SK-N-SH (cell line): ENCODE measurements at regions not wholly inside any gene's neighbourhood (a gene's known extent, or its start where the extent isn't known, plus 50 kb on each side); places are given as distances from the start of the nearest gene placed in this dataset.

Source experiments
- CTCF ChIA-PET: fragments of 300-600, 350-600 bp; formaldehyde crosslinking; extraction: SDS; loops from one replicate; lab custom pipeline; 2021; lab: Yijun Ruan, JAX
- POLR2A ChIA-PET: fragments of 350-600 bp; sonication (Branson Sonifier 250); formaldehyde crosslinking; extraction: SDS; loops from one replicate; lab custom pipeline; 2020; ENCODE audit warnings: antibody characterized with exemption, inconsistent platforms; lab: Yijun Ruan, JAX
- DNase-seq: peaks from one replicate; pipeline ENCODE4 v3.0.0; 2012
- H2AFZ ChIP-seq: fragments of 200-600 bp; sonication (generic); 2 replicates; pipeline ENCODE4 v1.8.1; 2016; ENCODE audit warnings: antibody characterized with exemption, mild to moderate bottlenecking, low read depth
- H3F3A ChIP-seq: fragments of 200-600 bp; sonication (generic); replicated peaks from 2 replicates; pipeline ENCODE3; 2016; ENCODE audit warnings: antibody characterized with exemption, mild to moderate bottlenecking; ENCODE audit not compliant: insufficient read depth
- H3K27ac ChIP-seq, 2 experiments: fragments of 200-500 bp in 1 of 2; fragments of 200-600 bp in 1 of 2; sonication (Bioruptor generic) in 1 of 2; sonication (generic), shearing (Covaris generic) in 1 of 2; 2 replicates each; pipeline versions ENCODE4 v1.5.1 to v1.6.1; 2014 to 2016; ENCODE audit warnings: low read depth in 2 of 2, inconsistent platforms in 1 of 2, low read length in 1 of 2, mild to moderate bottlenecking in 1 of 2, mixed read lengths in 1 of 2
- H3K27me3 ChIP-seq: fragments of 200-600 bp; sonication (generic), shearing (Covaris generic); 2 replicates; pipeline ENCODE4 v1.6.1; 2016; ENCODE audit warnings: mixed run types; ENCODE audit not compliant: insufficient read depth
- H3K36me3 ChIP-seq, 2 experiments: fragments of 200-500 bp in 1 of 2; fragments of 200-600 bp in 1 of 2; sonication (Bioruptor generic) in 1 of 2; sonication (generic) in 1 of 2; replicated peaks in 1 of 2; 2 replicates each; pipeline versions ENCODE3 to v1.5.1; 2014 to 2016; ENCODE audit warnings: low read length in 1 of 2, mild to moderate bottlenecking in 1 of 2; ENCODE audit not compliant: insufficient read depth in 2 of 2, control insufficient read depth in 1 of 2
- H3K4me1 ChIP-seq, 2 experiments: fragments of 200-500 bp in 1 of 2; fragments of 200-600 bp in 1 of 2; sonication (Bioruptor generic) in 1 of 2; sonication (generic), shearing (Covaris generic) in 1 of 2; 2 replicates each; pipeline versions ENCODE4 v1.5.1 to v1.6.1; 2014 to 2016; ENCODE audit warnings: low read depth in 1 of 2, low read length in 1 of 2, mixed run types in 1 of 2; ENCODE audit not compliant: insufficient read depth in 2 of 2, control insufficient read depth in 1 of 2
- H3K4me2 ChIP-seq: fragments of 200-600 bp; sonication (generic), shearing (Covaris generic); 2 replicates; pipeline ENCODE4 v1.6.1; 2017; ENCODE audit warnings: mixed run types
- H3K4me3 ChIP-seq, 2 experiments: fragments of 200-500 bp in 1 of 2; fragments of 200-600 bp in 1 of 2; sonication (Bioruptor generic) in 1 of 2; sonication (generic), shearing (Covaris generic) in 1 of 2; 2 replicates each; pipeline versions ENCODE4 v1.5.1 to v1.8.1; 2014 to 2016; ENCODE audit warnings: low read depth in 2 of 2, inconsistent platforms in 1 of 2, low read length in 1 of 2, mild to moderate bottlenecking in 1 of 2, mixed read lengths in 1 of 2, moderate library complexity in 1 of 2
- H3K79me2 ChIP-seq: fragments of 200-600 bp; sonication (generic); 2 replicates; pipeline ENCODE4 v1.8.1; 2017; ENCODE audit warnings: mild to moderate bottlenecking; ENCODE audit not compliant: insufficient read depth
- H3K9ac ChIP-seq: fragments of 200-600 bp; sonication (generic); 2 replicates; pipeline ENCODE4 v1.6.1; 2017; ENCODE audit warnings: mixed run types
- H3K9me2 ChIP-seq: fragments of 200-600 bp; sonication (generic); 2 replicates; pipeline ENCODE4 v1.6.1; 2017; ENCODE audit warnings: mixed run types
- H3K9me3 ChIP-seq: fragments of 200-600 bp; sonication (generic); 2 replicates; pipeline ENCODE4 v1.6.1; 2017; ENCODE audit warnings: mixed run types, mild to moderate bottlenecking, moderate library complexity
- H4K20me1 ChIP-seq: fragments of 200-600 bp; sonication (generic); 2 replicates; pipeline ENCODE4 v1.6.1; 2017; ENCODE audit warnings: mild to moderate bottlenecking, mixed run types; ENCODE audit not compliant: insufficient read depth
- EP300 ChIP-seq, 2 experiments: IDR thresholded peaks; 2 replicates each; pipeline versions ENCODE4 v1.4.0 to v1.6.1; 2012; ENCODE audit warnings: borderline replicate concordance in 1 of 2, low read depth in 1 of 2, low read length in 1 of 2
- EZH2phosphoT487 ChIP-seq: fragments of 200-600 bp; sonication (generic); IDR thresholded peaks from 2 replicates; pipeline ENCODE4 v1.6.1; 2017; ENCODE audit warnings: low read depth, mixed run types, mild to moderate bottlenecking, antibody characterized with exemption, moderate library complexity, borderline replicate concordance
- FOSL2 ChIP-seq: IDR thresholded peaks from 2 replicates; pipeline ENCODE4 v1.4.0; 2012; ENCODE audit warnings: low read depth, mild to moderate bottlenecking, moderate library complexity, borderline replicate concordance
- FOXJ3 ChIP-seq: sonication (generic); formaldehyde crosslinking; IDR thresholded peaks from 2 replicates; pipeline ENCODE4 v1.5.1; 2020; ENCODE audit warnings: mild to moderate bottlenecking, missing genetic modification reagents
- FOXM1 ChIP-seq: IDR thresholded peaks from 2 replicates; pipeline ENCODE4 v1.4.0; 2012; ENCODE audit warnings: low read depth, mild to moderate bottlenecking
- GATA2 ChIP-seq: sonication (generic); formaldehyde crosslinking; IDR thresholded peaks from 2 replicates; pipeline ENCODE4 v1.5.0; 2020; ENCODE audit warnings: mild to moderate bottlenecking, missing genetic modification reagents
- IRF3 ChIP-seq: fragments of 150-350 bp; IDR thresholded peaks from 2 replicates; pipeline ENCODE4 v1.6.1; 2016; ENCODE audit warnings: mild to moderate bottlenecking, low read depth, low read length
- JUND ChIP-seq: IDR thresholded peaks from 2 replicates; pipeline ENCODE4 v1.4.0; 2012
- MEF2A ChIP-seq: IDR thresholded peaks from 2 replicates; pipeline ENCODE4 v1.4.0; 2012; ENCODE audit warnings: low read depth, borderline replicate concordance
- POLR2AphosphoS5 ChIP-seq: IDR thresholded peaks from 2 replicates; pipeline ENCODE4 v1.6.1; 2012; ENCODE audit warnings: low read depth, low read length
- REST ChIP-seq: IDR thresholded peaks from 2 replicates; pipeline ENCODE4 v1.6.1; 2012; ENCODE audit warnings: mild to moderate bottlenecking, low read depth, low read length, moderate library complexity
- RFX5 ChIP-seq: IDR thresholded peaks from 2 replicates; pipeline ENCODE4 v1.6.1; 2012; ENCODE audit warnings: mild to moderate bottlenecking, improper control_type of control experiment, low read length
- SIN3A ChIP-seq: IDR thresholded peaks from 2 replicates; pipeline ENCODE4 v1.6.1; 2012; ENCODE audit warnings: low read depth, mild to moderate bottlenecking, low read length, moderate library complexity, borderline replicate concordance
- SMC3 ChIP-seq: IDR thresholded peaks from 2 replicates; pipeline ENCODE4 v1.6.1; 2012; ENCODE audit warnings: low read depth, low read length, improper control_type of control experiment
- TCF12 ChIP-seq: IDR thresholded peaks from 2 replicates; pipeline ENCODE4 v1.4.0; 2012
- USF1 ChIP-seq: IDR thresholded peaks from 2 replicates; pipeline ENCODE4 v1.4.0; 2012; ENCODE audit warnings: low read depth, borderline replicate concordance
- USF2 ChIP-seq: fragments of 150-350 bp; IDR thresholded peaks from 2 replicates; pipeline ENCODE4 v1.6.1; 2017; ENCODE audit warnings: antibody characterized with exemption, low read length, low read depth, borderline replicate concordance
- ZBTB33 ChIP-seq: IDR thresholded peaks from 2 replicates; pipeline ENCODE4 v1.4.0; 2012; ENCODE audit warnings: low read depth, borderline replicate concordance
- WGBS: methylation state at CpG from one replicate; pipeline ENCODE4 v1.1.6; 2017; ENCODE audit warnings: low lambda C conversion rate; 5-methylcytosine and 5-hydroxymethylcytosine counted together
- TF ChIP-seq, protein P1 (sequence below): IDR thresholded peaks from 2 replicates; pipeline ENCODE4; 2012

DNA sequence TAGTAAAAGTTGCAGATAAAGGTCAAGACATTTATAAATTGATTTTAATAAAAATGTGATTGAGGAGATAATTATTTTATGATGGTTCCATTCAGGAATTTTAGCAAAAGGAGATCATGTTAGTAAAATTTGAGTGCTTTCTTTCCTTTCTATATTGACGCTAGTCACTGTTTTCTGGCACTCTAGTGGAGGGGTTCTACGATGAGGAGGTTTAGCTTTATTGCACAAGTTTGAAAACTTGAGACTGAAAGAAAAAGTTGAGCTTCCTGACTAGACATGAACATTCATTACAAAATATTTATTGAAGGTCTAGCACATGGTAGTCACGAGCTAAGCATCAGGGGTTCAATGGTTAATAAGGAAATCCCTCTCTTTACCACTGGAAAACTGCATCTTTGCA is 336.1 kb downstream of the SNAPC1 start (continued):
- TF ChIP-seq POLR2AphosphoS5 (no peak), GATA2 (no peak), USF1 (no peak), SMC3 (no peak), REST (no peak)

DNA sequence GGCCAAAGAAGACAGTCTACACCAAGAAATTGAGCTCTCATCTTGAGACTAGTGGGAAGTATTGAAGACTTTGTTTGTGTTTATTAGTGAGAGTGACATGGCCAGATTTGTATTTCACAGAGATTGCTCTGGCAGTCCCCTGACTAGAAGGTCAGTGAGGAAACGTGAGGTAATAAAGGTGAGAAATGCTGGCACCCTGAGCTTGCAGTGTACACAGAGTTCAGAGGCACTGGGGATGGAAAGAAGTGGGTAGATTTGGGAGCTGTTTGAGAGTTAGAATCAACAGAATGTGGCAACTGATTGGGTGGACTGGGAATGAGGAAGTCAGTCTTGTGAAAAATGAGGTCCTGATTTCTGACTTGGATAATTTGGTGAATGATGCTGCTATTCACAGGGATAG is 336.9 kb downstream of the SNAPC1 start:
- H3K9ac ChIP-seq = no peak overlapping the region
- H4K20me1 ChIP-seq = no peaks in the 10 kb centered on the region
- no peak overlapping the region for H3K4me2 ChIP-seq
- no peaks in the 10 kb centered on the region for H3K27me3 ChIP-seq
- H3K36me3 ChIP-seq = no peaks in the 10 kb centered on the region
- no peaks in the 10 kb centered on the region for H3K9me3 ChIP-seq
- 5% methylated on average over 1 of the region's 1 CpG for WGBS
- H2AFZ ChIP-seq = no peak overlapping the region
- H3K79me2 ChIP-seq = no peaks in the 10 kb centered on the region
- POLR2A ChIA-PET = no interaction called here
- no peaks in the 10 kb centered on the region for H3K9me2 ChIP-seq
- DNase-seq = no peak
- no peak overlapping the region for H3K27ac ChIP-seq
- CTCF ChIA-PET = interaction anchor here (0.9 to 1.1 kb wide), 2 partner anchors 16 to 18 kb away, joined by 3 to 4 read pairs; no protein-coding TSS in a partner anchor
- H3F3A ChIP-seq = no peaks in the 10 kb centered on the region
- H3K4me3 ChIP-seq = no peak overlapping the region
- no peaks in the 10 kb centered on the region; a peak in 1 of 4 replicates for H3K4me1 ChIP-seq
- TF ChIP-seq GATA2 = no peak
- TF ChIP-seq ZBTB33 = no peak
- TF ChIP-seq USF2 = no peak
- no peak for TF ChIP-seq MEF2A
- TF ChIP-seq FOSL2 = no peak
- TF ChIP-seq IRF3 = no peak
- no peak for TF ChIP-seq JUND
- no peak for TF ChIP-seq RFX5
- no peak for TF ChIP-seq POLR2AphosphoS5
- TF ChIP-seq, protein P1, sequence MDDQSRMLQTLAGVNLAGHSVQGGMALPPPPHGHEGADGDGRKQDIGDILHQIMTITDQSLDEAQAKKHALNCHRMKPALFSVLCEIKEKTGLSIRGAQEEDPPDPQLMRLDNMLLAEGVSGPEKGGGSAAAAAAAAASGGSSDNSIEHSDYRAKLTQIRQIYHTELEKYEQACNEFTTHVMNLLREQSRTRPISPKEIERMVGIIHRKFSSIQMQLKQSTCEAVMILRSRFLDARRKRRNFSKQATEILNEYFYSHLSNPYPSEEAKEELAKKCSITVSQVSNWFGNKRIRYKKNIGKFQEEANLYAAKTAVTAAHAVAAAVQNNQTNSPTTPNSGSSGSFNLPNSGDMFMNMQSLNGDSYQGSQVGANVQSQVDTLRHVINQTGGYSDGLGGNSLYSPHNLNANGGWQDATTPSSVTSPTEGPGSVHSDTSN = no peak
- TF ChIP-seq EZH2phosphoT487 = no peak
- no peak for TF ChIP-seq FOXM1
- no peak for TF ChIP-seq EP300 (IDR thresholded peaks at IDR 0.05; ENCODE audit: borderline replicate concordance in 1 of 2, low read depth in 1 of 2, low read length in 1 of 2)
- no peak for TF ChIP-seq FOXJ3 (CRISPR knock-in tag)
- no peak for TF ChIP-seq TCF12
- no peak for TF ChIP-seq SIN3A
